Heart left ventricle (tissue), 16 donors: ENCODE measurements at regions not wholly inside any gene's neighbourhood (a gene's known extent, or its start where the extent isn't known, plus 50 kb on each side); places are given as distances from the start of the nearest gene placed in this dataset.

ENCODE experiments used
- ATAC-seq, 4 donors: fragments of 200-7000 bp; cut with Tn5 transposase; one replicate each; pipeline ENCODE4 v1.9.1; 2020 to 2022; ENCODE audit warnings: moderate library complexity in 4 of 4, mild to moderate bottlenecking in 3 of 4, moderate number of reproducible peaks in 1 of 4
- DNase-seq, 5 donors: peaks; one replicate each; pipeline ENCODE4 v3.0.0-alpha.2; 2020
- H3K27ac ChIP-seq, 12 donors: fragments of 200-600 bp; sonication (generic) in 4 of 12; one replicate each; pipeline versions ENCODE4 v1.5.0 to v1.8.0; 2016 to 2022; ENCODE audit warnings: mild to moderate bottlenecking in 2 of 12
- H3K27me3 ChIP-seq, 9 donors: fragments of 200-600 bp; sonication (generic) in 2 of 9; one replicate each; pipeline versions ENCODE4 v1.5.1 to v1.8.0; 2016 to 2022; ENCODE audit warnings: mild to moderate bottlenecking in 3 of 9
- H3K36me3 ChIP-seq, 9 donors: fragments of 200-600 bp; sonication (generic) in 2 of 9; one replicate each; pipeline versions ENCODE4 v1.5.0 to v1.8.0; 2018 to 2022; ENCODE audit warnings: mild to moderate bottlenecking in 2 of 9
- H3K4me1 ChIP-seq, 12 donors: fragments of 200-600 bp; sonication (generic) in 4 of 12; one replicate each; pipeline versions ENCODE4 v1.5.0 to v1.8.0; 2016 to 2022; ENCODE audit warnings: mild to moderate bottlenecking in 3 of 12
- H3K4me3 ChIP-seq, 12 donors: fragments of 200-600 bp; sonication (generic) in 4 of 12; one replicate each; pipeline versions ENCODE4 v1.5.0 to v1.8.0; 2017 to 2022; ENCODE audit warnings: mild to moderate bottlenecking in 9 of 12, moderate library complexity in 4 of 12
- H3K9me3 ChIP-seq, 12 donors: fragments of 200-600 bp; sonication (generic) in 4 of 12; one replicate each; pipeline versions ENCODE4 v1.5.0 to v1.8.0; 2016 to 2022; ENCODE audit warnings: mild to moderate bottlenecking in 1 of 12
- POLR2A ChIP-seq, 2 donors: fragments of 450-650 bp; IDR thresholded peaks; one replicate each; pipeline ENCODE4 v1.6.1; 2017; ENCODE audit warnings: antibody characterized with exemption in 2 of 2, mild to moderate bottlenecking in 2 of 2, moderate library complexity in 2 of 2
- WGBS, 4 donors: extraction: QIAGEN DNeasy Blood & Tissue Kit in 2 of 4; methylation state at CpG; one replicate each; pipeline versions ENCODE4 v1.1.5 to v1.1.7; 2013 to 2018; 5-methylcytosine and 5-hydroxymethylcytosine counted together
- intact Hi-C, 10 donors: fragments of 100-400 bp; cut with DNase I; formaldehyde crosslinking; loops; one replicate each; pipeline versions ENCODE4 v1.11.1 to v1.14.2; 2022
- TF ChIP-seq, protein P1 (sequence below), 12 donors: fragments of 200-600 bp; sonication (generic) in 4 of 12; IDR thresholded peaks; one replicate each; pipeline versions ENCODE4 v1.5.0 to v1.8.0; 2018 to 2022; ENCODE audit warnings: antibody characterized with exemption in 12 of 12, mild to moderate bottlenecking in 5 of 12
- donor health status: ischemic (EF 13 %, LVEDD 7.1; RV severe dilation, severe dysfunction).
- donor health status: healthy with polysubstance abuse.
- donor health status: DM: no; HTN: yes; CAD: no.
- donor health status: DM: no; HTN: no; CAD: no.
- donor health status: ischemic (EF 25% LVEDD 6.9; RV normal size, moderate dysfunction).
- donor health status: ischemic (EF 25% LVEDD 5.7; RV mildly dilated, moderate dysfunction).
- donor health status: healthy.
- donor health status: DM: yes; HTN: yes; CAD: no.
- donor health status: ischemic (EF 35%, LVEDD 5.7; RV mildly dilated, moderate dysfunction).
- donor health status: nonischemic (EF 11% LVEDD 7.7; RV severe dilation, severe dysfunction).
- donor health status: DM: yes; HTN: yes; CAD: no.
- donor health status: PGD.
- donor health status: ischemic (EF 29% LVEDD 5.4; RV normal size, mild dysfunction).
- donor health status: nonischemic (EF 23%, LVEDD 6.1; RV moderate dilation, normal function).

DNA sequence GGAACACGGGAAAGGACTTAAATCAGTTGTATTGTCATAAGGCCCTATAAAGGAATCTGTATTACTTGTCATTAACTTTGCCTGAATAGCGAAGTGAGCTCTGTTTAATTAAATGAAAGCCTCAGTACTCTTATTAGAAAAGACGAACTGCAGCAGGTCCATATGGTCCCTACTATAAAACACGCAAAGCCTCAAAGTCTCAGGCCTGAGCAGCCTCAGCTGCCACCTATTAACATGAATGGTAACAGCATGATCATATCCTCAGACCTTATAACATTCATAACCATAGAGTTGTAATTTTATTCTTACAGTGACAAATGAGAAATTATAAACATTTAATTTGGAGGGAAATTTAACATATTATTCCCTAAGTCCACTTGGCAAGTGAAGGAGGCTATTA lies 1113.7 kb upstream of the WWC1 start:
- ATAC-seq (no peak), DNase-seq (no peak)
- Histone ChIP-seq H3K27ac (no peak overlapping the region), H3K9me3 (peaks cover 0 to 8% (median 0%) of the 10 kb centered on the region in 12 donors), H3K4me1 (no peaks in the 10 kb centered on the region), H3K4me3 (no peak overlapping the region), H3K27me3 (no peaks in the 10 kb centered on the region), H3K36me3 (no peaks in the 10 kb centered on the region)
- TF ChIP-seq, protein P1, sequence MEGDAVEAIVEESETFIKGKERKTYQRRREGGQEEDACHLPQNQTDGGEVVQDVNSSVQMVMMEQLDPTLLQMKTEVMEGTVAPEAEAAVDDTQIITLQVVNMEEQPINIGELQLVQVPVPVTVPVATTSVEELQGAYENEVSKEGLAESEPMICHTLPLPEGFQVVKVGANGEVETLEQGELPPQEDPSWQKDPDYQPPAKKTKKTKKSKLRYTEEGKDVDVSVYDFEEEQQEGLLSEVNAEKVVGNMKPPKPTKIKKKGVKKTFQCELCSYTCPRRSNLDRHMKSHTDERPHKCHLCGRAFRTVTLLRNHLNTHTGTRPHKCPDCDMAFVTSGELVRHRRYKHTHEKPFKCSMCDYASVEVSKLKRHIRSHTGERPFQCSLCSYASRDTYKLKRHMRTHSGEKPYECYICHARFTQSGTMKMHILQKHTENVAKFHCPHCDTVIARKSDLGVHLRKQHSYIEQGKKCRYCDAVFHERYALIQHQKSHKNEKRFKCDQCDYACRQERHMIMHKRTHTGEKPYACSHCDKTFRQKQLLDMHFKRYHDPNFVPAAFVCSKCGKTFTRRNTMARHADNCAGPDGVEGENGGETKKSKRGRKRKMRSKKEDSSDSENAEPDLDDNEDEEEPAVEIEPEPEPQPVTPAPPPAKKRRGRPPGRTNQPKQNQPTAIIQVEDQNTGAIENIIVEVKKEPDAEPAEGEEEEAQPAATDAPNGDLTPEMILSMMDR (IDR thresholded peaks at IDR 0.05): no peak
- TF ChIP-seq POLR2A (IDR thresholded peaks at IDR 0.05): no peak
- 78 to 82% (median 81%) methylated on average over 4 of the region's 4 CpGs for WGBS, 4 donors
- intact Hi-C loops: no loop called here

DNA sequence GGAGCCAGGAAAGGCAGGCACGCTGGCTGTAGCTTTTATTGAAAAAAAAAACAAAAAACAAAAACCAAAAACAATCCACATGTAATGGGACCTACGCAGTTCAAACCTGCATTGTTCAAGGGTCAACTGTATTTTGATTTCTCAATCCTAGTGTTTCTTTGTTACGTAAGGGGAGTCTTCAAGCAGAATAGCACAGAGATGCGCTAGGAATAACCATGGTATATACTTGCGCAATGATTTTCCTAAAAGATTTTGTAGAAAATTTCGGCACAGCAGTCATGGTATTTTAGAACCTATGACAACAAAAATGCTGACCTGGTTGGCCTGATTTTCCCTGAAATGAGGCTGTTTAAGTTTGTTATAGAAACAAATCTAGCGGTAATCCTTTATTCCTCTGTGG lies 1110.5 kb upstream of the WWC1 start:
- ATAC-seq: no peak
- H3K9me3 ChIP-seq: no peaks in the 10 kb centered on the region
- intact Hi-C loops: no loop called here
- no peaks in the 10 kb centered on the region for H3K4me1 ChIP-seq
- TF ChIP-seq POLR2A (IDR thresholded peaks at IDR 0.05): no peak
- WGBS, 4 donors: 85 to 88% (median 87%) methylated on average over 7 of the region's 7 CpGs
- no peaks in the 10 kb centered on the region for H3K27me3 ChIP-seq
- no peaks in the 10 kb centered on the region for H3K36me3 ChIP-seq
- no peak overlapping the region for H3K4me3 ChIP-seq
- no peak overlapping the region for H3K27ac ChIP-seq
- DNase-seq: no peak

DNA sequence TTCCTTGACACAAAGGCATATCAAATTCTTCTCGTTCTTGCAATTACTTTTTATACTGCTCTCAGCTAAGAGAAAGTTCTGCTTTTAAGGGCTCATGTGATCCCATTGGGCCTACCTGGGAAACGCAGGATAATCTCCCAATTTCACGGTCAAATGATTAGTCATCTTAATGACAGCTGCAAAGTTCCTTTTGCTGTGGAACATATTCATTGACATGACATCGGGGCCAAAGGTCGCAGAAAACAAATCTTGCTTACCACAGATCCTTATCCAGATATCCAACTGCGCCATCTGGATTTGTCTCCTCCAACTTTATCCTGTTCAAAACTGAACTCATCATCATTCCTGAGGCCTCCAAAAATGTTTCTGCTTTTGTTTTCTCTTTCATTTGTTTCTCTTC lies 1085.6 kb upstream of the WWC1 start:
- H3K9me3 ChIP-seq: peaks cover 0 to 12% (median 0%) of the 10 kb centered on the region in 12 donors
- TF ChIP-seq, protein P1 (IDR thresholded peaks at IDR 0.05): no peak
- TF ChIP-seq POLR2A (IDR thresholded peaks at IDR 0.05): no peak
- H3K27me3 ChIP-seq: no peaks in the 10 kb centered on the region
- intact Hi-C loops: no loop called here
- no peak overlapping the region for H3K27ac ChIP-seq
- ATAC-seq: no peak
- no peak for DNase-seq
- no peak overlapping the region for H3K4me3 ChIP-seq
- no peaks in the 10 kb centered on the region for H3K4me1 ChIP-seq
- WGBS, 4 donors: 87 to 90% (median 88%) methylated on average over 6 of the region's 6 CpGs
- H3K36me3 ChIP-seq: no peaks in the 10 kb centered on the region

DNA sequence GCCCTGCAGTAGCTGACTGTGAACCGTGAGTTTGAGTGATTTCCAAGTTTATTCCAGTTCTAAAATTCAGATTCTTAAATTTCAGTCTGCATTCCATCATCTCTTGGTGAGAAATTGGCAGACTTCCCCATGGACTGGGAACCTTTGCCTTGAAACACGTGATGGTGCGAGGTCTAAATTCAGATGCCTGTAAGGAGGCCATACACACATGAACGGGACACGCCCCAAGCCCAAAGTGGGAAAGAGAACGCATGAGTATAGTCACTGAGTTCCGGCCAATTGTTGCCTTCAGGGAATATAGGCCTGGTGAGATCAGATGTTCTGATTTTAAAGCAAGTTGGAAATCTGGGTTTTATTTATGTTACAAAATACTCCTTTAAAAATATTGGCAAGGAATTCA lies 1084.4 kb upstream of the WWC1 start:
- Histone ChIP-seq H3K9me3 (peaks cover 0 to 12% (median 0%) of the 10 kb centered on the region in 12 donors), H3K27ac (no peak overlapping the region), H3K4me3 (no peak overlapping the region), H3K36me3 (no peaks in the 10 kb centered on the region), H3K4me1 (no peaks in the 10 kb centered on the region), H3K27me3 (no peaks in the 10 kb centered on the region)
- no peak for DNase-seq
- intact Hi-C loops: no loop called here
- ATAC-seq: no peak
- 69 to 81% (median 73%) methylated on average over 7 of the region's 7 CpGs for WGBS, 4 donors
- TF ChIP-seq, protein P1 (IDR thresholded peaks at IDR 0.05): no peak
- no peak for TF ChIP-seq POLR2A (IDR thresholded peaks at IDR 0.05)

DNA sequence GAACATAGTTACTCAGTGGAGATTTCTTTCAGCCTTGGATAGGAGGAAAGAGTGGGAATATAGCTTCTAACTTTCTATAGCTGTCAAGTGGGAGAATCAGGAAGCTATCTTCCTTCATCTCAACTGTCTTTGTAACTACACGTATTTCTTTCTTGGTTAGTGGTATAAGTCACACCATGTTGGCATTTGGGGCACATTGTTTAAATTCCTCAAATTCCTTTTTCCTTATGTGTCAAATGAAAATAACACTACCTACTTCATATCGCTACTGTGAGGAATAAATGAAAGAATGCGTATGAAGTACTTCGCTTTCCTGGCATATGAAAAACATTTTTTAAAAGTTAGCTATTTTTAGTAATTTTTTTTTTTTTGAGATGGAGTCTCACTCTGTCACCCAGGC lies 1082.5 kb upstream of the WWC1 start:
- Histone ChIP-seq H3K9me3 (peaks cover 0 to 12% (median 0%) of the 10 kb centered on the region in 12 donors), H3K4me1 (no peaks in the 10 kb centered on the region), H3K36me3 (no peaks in the 10 kb centered on the region), H3K4me3 (no peak overlapping the region), H3K27me3 (no peaks in the 10 kb centered on the region), H3K27ac (no peak overlapping the region)
- intact Hi-C loops: no loop called here
- DNase-seq: no peak
- no peak for TF ChIP-seq POLR2A (IDR thresholded peaks at IDR 0.05)
- TF ChIP-seq, protein P1 (IDR thresholded peaks at IDR 0.05): no peak
- no peak for ATAC-seq
- 67 to 75% (median 70%) methylated on average over 4 of the region's 4 CpGs for WGBS, 4 donors
